HG03280 (cell line): ENCODE measurements at regions not wholly inside any gene's neighbourhood (a gene's known extent, or its start where the extent isn't known, plus 50 kb on each side); places are given as distances from the start of the nearest gene placed in this dataset.
"Not testable (repeated sequence)": the region's sequence is repeated elsewhere in the genome, so short reads cannot be mapped to it uniquely, and the experiment has no call there.

Experiments used
- ATAC-seq: cut with Tn5 transposase; IDR thresholded peaks from one replicate; pipeline ENCODE4 v1.9.1; 2021; ENCODE audit warnings: mild to moderate bottlenecking, moderate library complexity; ENCODE audit not compliant: unreplicated experiment

DNA sequence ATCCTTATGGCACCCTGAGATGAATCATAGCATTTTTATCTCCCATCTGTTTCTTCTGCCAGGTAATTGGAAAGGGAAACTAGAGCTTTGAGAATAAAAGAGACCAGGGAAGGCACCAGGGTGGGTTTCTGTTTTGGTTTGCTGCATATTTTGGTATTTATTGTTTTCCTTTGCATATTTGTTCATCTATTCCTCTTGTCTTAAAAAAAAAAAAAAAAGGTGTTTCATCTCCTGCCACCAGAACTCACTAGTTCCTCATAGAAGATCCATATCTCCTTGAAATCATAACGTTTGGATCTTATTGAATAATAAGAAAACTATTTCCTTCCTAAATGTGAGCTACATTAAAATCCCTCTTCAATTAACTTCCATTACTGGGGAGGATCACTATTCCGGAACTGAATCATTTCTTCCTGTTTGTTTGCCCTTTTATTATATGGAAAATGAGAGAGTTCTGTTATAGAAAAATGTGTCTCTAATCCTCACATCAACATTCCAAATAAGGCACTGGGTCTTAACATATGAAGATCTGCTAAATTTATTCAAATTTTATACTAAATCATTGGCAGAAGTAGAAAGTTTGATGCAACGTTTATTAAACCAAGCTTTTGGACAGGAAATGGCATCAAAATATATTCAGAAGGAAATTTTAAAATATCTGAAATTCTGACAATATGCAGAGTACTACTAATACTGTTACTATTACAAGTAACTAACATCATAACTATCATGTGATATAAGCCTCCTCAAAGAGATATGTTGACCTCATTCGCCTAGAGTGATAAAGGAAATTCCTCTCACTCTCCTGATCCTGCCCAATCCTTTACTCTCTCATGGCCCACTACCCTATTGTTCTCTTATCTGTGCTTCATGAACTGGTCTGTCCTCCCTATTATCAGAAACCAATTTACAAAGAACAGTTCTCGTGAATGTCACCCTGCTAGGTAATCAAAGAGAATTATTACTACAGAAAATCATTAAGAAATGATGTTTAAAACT lies 229.4 kb upstream of the RSPO3 start:
- ATAC-seq, result no peak

DNA sequence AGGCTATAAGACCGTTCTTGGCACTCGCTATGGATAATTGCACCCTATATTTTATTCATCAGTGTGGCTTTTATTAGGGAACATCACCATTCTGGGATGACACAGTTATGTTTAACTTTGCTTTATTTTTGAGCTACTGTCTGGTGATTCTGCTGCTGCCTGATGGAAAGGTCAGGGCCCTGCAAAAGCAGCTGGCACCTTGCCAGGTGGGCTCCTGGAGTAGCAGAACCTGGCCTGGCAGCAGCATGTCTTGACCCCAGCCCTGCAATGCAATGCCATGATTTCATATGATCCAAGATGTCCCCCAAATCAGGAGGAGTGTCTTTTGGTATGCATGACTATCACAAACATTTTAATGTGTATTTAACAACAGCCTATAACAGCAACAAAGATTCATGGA lies 228.4 kb upstream of the RSPO3 start:
- ATAC-seq, result no peak

DNA sequence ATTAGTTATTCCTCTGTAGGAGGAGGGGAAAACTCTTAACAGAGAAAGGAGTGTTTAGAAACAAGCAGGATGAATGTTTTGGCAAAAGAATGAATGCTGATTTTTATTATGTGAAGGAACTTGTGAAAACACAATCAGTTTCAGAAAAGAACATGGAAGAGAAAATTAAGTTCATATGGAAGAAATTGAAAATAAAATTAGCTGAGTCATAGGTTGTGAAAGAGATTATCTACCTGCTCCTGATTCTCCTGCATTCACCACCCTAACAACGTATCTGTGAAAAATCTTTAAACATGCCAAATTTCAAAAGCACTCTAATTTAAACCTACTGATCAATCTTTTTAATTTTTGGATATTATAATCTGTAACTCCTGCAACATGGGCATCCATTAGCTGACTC lies 227.3 kb upstream of the RSPO3 start:
- no peak for ATAC-seq

DNA sequence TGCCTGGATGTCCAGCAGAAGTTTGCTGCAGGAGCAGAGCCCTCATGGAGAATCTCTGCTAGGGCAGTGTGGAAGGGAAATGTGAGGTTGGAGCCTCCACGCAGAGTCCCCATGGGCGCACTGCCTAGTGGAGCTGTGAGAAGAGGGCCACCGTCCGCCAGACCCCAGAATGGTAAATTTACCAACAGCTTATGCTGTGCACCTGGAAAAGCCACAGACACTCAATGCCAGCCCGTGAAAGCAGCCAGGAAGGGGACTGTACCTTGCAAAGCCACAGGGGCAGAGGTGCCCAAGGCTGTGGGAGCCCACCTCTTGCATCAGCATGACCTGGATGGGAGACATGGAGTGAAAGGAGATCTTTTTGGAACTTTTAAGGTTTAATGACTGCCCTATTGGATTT lies 225.6 kb upstream of the RSPO3 start:
- ATAC-seq, result not testable (repeated sequence)

DNA sequence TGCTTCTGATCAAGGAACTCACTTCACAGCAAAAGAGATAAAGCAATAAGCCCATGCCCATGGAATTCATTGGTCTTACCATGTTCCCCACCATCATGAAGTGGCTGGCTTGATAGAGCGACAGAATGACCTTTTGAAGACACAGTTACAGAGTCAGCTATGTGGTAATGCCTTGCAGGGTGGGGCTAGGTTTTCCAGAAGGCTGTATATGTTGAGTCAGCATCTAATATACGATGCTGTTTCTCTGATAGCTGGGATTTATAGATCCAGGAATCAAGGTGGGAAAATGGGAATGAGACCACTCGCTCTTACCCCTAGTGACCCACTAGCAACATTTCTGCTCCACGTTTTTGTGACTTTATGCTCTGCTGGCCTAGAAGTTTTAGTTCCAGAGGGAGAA lies 220.7 kb upstream of the RSPO3 start:
- ATAC-seq, result no peak

DNA sequence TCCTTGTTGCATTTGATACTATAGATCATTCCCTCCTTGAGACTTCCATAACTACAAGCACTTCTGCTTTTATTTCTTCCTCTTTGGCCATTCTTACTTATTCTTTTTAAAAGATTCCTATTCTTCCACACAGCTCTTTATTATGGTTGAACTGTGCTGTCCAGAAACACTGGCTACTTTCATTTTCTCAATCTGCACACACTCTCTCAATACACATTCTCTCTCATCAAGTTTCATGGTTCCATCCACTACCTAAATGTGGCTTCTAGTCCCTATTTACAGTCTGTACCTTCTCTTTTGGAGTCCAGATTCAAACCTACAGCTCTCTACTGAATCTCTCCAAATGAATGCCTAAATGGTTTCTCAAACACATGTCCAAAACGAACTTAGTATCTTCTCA lies 214.3 kb upstream of the RSPO3 start:
- no peak for ATAC-seq

DNA sequence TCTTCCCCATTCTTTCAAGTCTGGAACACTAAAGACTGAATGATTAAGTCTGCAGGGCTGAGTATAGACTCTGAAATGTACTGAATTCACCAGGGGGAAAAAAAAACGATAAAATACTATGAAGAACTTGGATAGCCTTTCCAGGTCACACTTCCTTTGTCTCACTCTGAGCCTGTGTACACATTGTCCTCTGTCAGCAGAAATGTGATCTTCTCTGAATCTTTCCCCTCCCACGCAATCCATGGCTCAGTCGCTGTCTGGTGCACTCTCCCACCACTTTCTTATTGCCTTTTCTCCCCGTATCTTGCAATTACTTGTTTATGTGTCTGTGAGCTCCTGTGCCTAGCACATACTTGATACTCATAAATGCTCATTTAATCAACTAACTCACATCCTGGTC lies 212.6 kb upstream of the RSPO3 start:
- no peak for ATAC-seq

DNA sequence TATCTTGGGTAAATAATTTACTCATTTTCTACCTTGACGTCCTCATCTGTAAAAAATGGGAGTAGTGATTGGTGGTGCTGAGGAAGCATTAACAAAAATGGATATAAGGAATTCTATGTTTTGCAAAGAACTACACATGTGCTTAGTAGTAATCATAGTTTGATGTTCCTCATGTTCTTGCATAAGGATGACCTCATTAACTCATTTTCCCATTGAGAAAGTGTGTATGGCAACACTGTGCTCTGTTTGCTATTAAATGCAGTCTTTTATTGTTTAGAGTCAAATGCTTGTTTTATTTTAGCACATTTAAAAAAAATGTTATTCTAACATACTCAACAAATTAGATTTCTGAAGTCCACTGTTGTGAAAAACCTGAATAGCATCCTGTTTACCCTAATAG lies 211.2 kb upstream of the RSPO3 start:
- no peak for ATAC-seq

DNA sequence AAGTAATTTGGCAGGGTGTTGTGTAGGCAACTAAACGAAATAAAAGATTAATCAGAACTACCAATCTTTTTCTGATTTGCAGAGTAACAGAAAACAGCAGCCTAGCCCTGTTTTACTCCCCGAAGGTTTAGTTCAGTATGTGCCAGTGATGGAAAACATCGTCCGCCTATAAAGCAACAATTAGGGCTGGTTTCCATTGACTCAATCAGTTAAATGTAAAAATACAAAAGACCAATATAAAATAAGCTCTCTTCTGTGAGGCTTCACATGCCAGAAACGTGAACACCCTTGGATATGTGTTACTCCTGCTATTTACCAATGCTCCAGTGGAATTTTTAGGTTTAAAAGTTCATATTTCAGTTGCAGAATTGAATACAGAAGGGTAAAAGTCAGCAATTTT lies 210.5 kb upstream of the RSPO3 start:
- ATAC-seq, result no peak

DNA sequence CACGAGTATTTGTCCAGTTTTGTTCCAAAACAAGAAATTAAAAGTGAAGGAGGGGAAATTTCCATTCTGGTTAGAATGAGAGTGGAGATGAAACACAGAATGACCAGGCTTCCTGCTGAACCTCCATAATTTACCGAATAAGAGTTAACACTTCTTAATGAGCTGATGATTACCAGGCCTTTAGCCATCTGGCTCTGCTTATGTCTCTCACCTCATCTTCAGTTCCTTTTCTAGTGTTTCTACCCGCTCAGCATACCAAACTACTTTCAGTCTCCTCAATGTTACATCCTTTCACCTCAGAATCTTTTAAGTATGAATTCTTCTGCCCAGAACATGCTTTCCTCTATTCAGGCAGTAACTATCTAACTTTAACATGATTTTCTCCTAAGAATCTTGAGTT lies 209.0 kb upstream of the RSPO3 start:
- ATAC-seq, result no peak

DNA sequence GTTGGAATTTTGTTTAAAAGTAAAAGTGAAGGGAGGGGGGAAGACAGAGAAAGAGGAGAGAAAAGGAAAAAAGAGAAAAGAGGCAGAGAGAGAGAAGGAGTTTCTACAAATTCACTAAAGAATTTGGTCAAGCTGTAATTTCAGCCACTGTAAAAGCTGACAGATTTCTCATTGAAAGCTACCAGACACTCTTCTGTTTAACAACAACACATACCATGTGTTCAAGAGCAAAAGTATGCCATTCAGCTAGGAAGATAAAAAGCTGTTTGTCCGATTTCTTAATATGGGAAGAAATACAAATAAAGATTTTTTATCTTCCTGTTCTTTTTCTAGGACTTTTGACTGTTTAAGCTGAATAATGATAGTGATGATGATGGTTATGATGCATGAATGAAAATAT lies 204.8 kb upstream of the RSPO3 start:
- ATAC-seq, result no peak

DNA sequence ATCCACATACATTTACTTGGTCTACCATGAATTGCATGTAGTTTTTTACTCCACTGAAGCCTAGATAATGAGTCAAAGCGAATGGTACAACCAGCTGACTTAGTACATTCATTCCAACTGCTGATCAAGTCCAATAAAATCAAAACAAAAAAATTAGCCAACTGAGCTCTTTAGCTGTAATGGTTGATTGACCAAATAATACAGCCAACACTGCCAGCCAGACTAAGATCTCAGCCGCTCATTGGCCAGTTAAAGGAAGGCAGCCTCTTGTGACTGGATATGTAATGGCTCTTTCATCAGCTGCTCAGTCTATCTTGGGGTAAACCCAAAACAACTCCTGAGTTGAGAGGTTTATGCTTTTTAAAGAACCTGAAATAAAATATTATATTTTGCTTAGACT lies 204.3 kb upstream of the RSPO3 start:
- no peak for ATAC-seq

DNA sequence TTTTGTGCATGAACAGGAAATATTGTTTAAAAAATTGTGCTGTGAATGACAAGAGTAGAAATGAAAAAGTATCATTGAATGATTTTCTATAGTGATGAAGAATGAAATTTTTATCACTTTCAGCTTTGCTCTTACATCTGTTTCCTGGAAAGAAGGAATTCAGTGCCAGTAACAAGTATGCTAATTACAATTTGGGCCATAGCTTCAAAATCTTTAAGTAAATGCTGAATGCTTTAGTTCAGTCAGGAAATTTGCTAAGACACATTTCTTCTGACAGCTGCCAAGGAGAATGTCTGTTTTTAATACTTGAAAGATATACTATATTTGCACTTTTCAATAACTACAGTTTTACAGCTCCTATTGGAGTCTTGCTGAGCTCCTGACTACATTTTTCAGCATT lies 203.7 kb upstream of the RSPO3 start:
- ATAC-seq, result no peak

DNA sequence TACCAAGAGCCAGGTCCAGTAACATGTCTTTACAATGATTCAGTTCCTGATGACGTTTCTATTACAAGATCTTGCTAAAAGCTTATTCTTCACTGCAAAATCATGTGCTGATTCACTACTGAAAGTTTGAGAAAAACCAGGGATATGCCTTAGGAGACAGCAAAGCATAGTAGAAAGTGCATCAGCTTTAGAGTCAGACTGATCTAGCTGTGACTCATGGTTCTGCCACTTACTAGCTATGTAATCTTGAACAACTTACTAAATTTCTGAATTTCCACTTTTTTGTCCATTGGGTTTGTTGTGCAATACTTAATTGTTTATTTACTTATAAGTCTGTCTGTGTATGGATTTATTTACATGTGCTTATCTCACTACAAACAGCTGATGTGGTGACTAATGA lies 198.5 kb upstream of the RSPO3 start:
- no peak for ATAC-seq

DNA sequence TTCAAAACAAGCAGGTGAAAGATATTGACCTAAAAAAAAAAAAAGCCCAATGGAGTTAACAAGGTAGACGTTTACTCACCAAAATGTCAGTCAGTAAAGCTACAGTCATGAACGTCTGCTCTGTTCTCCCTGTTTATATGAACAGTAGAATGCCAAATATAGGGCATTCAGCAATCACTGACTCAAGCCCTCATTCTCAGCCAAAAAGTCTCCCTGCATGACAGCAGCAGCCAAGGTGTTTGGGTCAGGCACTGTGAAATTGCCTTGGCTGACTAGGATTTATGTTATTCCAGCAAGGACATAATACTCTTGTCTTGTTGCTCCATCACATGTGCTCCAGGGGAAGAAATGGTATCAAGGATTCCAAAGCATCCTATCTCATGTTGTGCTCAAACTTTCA lies 194.7 kb upstream of the RSPO3 start:
- no peak for ATAC-seq

DNA sequence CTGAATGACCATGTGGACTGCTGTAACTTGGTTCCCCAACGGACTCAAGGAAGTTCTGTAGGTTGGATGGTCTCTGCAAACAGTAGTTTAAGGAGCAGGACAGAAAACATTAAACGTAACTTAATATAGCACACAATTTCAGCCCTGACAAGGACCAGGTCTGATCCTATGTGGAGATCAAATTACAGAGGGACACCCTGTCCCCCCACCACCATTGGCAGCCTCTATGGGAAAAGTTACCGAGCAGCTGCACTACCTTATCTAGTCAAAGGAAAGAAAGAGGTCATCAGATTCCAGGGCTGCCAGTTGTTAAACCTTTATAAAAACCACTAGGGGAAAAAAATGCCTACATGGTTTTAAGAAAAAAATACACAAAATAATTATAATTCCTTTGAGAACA lies 191.5 kb upstream of the RSPO3 start:
- ATAC-seq, result no peak

DNA sequence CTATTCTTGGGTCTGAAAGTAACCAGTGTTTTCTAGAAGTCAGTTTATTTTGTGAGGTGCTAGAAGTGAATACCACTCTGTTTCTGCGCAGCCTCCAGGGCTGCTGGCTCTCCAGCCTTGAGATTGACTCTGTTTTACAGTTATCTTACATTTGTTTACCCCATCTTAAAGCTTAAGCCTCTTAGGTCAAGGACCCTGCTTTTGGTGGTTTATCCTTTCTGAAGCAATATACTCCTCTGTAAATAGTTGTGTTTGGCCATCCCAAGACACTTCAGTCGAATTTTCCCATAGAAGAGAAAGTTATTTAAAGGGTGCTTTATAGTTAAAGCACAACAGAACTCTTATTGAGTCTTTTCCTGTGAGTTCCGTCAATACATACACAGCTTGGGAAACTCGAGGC lies 190.6 kb upstream of the RSPO3 start:
- no peak for ATAC-seq

DNA sequence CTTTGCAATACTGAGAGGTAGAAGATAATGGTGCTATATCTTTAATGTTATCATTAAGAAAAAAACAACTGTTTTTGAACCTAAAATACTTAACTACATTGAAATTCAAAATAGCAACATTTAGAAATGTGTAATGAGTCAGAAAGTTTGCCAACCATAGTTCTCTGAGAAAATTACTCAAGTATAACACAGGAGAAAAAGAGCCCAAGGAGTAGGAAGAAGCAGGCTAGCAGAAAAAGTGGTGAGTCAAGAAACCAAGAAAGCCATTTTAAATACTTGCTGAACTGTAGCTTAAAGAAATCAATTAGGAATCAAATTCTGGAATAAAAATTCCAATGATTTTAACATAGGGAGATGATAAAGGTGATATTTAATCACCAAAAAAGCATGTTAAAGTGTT lies 181.0 kb upstream of the RSPO3 start:
- ATAC-seq, result no peak

DNA sequence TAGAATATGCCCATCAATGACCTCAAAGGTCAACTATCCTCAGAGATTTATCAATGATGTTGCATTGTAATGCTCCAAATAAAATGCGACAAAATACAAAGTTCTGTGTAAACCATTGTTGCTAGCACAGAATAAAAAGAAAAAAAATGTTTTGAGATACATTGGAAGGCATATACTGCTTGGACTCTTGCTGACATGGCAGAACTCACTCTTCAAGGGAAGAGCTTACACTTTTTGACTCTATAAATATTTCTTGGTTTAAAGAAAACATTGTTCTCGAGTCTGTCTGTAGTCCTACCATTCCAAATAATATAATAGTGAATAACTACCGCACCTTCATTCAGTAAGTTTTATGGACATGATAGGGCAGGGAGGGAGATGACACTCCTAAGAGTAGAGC lies 178.7 kb upstream of the RSPO3 start:
- no peak for ATAC-seq

DNA sequence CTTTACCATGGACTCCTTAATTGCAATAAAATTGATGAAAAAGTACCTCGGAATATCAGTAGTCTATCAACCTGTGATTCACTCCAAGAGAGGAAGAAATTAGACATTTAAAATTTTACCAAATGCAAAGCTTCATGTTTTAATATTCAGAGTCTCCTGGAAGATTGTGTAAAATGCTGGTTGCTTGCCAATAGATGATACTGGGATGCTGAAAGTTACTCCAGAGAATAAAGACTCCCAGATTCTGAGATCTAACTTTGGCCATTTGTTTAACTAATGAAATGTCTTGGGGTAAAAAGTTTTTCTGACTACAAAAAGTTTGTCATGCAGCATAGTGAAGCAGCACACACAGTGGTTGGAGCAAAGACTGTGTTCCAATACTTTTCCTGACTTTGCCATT lies 176.7 kb upstream of the RSPO3 start:
- ATAC-seq, result no peak

DNA sequence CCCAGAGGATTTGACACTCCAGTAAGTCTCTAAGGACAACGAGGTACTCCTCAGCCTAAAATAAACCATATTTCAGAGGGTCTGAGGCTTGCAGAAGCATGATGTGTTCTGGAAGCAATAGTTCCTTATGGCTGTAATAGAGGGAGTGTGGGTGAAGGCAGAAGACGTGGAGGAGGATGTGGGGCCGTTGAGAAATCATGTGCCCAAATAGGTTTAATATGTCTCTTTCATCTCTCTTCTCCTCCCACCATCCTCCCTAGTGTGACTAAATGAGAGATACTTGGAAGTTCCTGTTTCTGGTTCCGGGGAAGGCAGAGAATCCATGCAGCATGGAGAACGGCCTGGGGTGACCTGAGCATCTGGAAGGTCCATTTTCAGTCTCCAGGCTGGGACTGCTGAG lies 174.0 kb upstream of the RSPO3 start:
- ATAC-seq, result no peak

DNA sequence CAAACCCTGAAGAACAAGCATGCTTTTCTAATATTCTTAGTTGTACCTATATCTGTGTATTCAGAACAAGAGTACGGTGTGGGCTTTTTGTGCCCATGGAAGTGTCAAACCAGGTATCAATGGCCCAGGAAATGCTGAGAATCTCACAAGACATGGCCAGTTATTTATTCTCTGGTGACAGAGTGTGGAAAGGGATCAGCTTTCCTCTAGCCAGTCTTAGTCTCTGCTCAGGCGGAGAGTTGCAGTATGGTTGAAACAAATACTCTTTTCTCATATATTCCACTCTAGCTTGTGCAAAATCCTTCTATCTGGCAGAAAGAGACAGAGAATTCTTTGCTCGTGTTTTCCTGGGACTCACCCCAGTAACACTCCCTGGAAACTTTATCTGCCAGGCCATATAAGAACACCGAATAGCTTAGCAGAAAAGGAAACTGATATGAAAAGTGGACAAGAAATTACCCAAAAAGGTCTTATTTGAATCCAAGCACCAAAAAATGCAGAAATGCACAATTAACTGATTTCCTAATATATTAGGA lies 173.3 kb upstream of the RSPO3 start:
- ATAC-seq, result no peak
